Osteoblast (primary cell): ENCODE measurements at regions not wholly inside any gene's neighbourhood (a gene's known extent, or its start where the extent isn't known, plus 50 kb on each side); places are given as distances from the start of the nearest gene placed in this dataset.

Experiments used
- DNase-seq: peaks from one replicate; pipeline ENCODE4 v3.0.0; 2011; ENCODE audit warnings: low spot score, mixed read lengths; ENCODE audit not compliant: insufficient read length; ENCODE audit errors: missing footprints
- H2AFZ ChIP-seq: 2 replicates; pipeline ENCODE4 v1.6.0; 2011; ENCODE audit warnings: mild to moderate bottlenecking, low read length
- H3K27ac ChIP-seq: 2 replicates; pipeline ENCODE4 v1.5.1; 2011; ENCODE audit warnings: mild to moderate bottlenecking, low read depth, low read length, moderate library complexity
- H3K27me3 ChIP-seq: 2 replicates; pipeline ENCODE4 v1.6.0; 2012; ENCODE audit warnings: mild to moderate bottlenecking, control low read depth, inconsistent platforms, low read length, moderate library complexity; ENCODE audit not compliant: insufficient read depth
- H3K36me3 ChIP-seq: 2 replicates; pipeline ENCODE4 v1.5.1; 2011; ENCODE audit warnings: mild to moderate bottlenecking, low read length, control low read depth, moderate library complexity; ENCODE audit not compliant: insufficient read depth
- H3K4me1 ChIP-seq: 2 replicates; pipeline ENCODE4 v1.5.1; 2011; ENCODE audit warnings: mild to moderate bottlenecking, low read length, control low read depth, moderate library complexity; ENCODE audit not compliant: insufficient read depth
- H3K4me2 ChIP-seq: 2 replicates; pipeline ENCODE4 v1.6.0; 2011; ENCODE audit warnings: mild to moderate bottlenecking, low read length; ENCODE audit not compliant: insufficient read depth
- H3K4me3 ChIP-seq: fragments of 200-600 bp; sonication (generic); 3 replicates; pipeline ENCODE4 v1.5.1; 2012; ENCODE audit warnings: mild to moderate bottlenecking, low read length, inconsistent platforms; ENCODE audit not compliant: insufficient read depth
- H3K79me2 ChIP-seq: 2 replicates; pipeline ENCODE4 v1.6.0; 2012; ENCODE audit warnings: mild to moderate bottlenecking, low read length, control low read depth, inconsistent platforms; ENCODE audit not compliant: insufficient read depth
- H3K9me3 ChIP-seq: 2 replicates; pipeline ENCODE4 v1.5.1; 2011; ENCODE audit warnings: low read depth, low read length, control low read depth
- H4K20me1 ChIP-seq: 2 replicates; pipeline ENCODE4 v1.6.0; 2012; ENCODE audit warnings: mild to moderate bottlenecking, low read length, control low read depth; ENCODE audit not compliant: insufficient read depth
- TF ChIP-seq, protein P1 (sequence below): IDR thresholded peaks from 2 replicates; pipeline ENCODE4 v1.5.1; 2011; ENCODE audit warnings: mild to moderate bottlenecking, low read depth, low read length, moderate library complexity; ENCODE audit errors: extremely low read depth

GRCh38 chr4:17230727-17231126, 281.2 kb downstream of the QDPR start:
- Histone ChIP-seq H3K4me3 (no peak overlapping the region), H3K9me3 (no peaks in the 10 kb centered on the region), H2AFZ (no peak overlapping the region), H3K27ac (peak overlapping the region; percentile 2), H3K4me2 (no peak overlapping the region), H3K36me3 (no peaks in the 10 kb centered on the region), H3K4me1 (peaks cover 31% of the 10 kb centered on the region), H4K20me1 (no peaks in the 10 kb centered on the region), H3K27me3 (no peaks in the 10 kb centered on the region), H3K79me2 (no peaks in the 10 kb centered on the region)
- no peak for DNase-seq
- TF ChIP-seq, protein P1, sequence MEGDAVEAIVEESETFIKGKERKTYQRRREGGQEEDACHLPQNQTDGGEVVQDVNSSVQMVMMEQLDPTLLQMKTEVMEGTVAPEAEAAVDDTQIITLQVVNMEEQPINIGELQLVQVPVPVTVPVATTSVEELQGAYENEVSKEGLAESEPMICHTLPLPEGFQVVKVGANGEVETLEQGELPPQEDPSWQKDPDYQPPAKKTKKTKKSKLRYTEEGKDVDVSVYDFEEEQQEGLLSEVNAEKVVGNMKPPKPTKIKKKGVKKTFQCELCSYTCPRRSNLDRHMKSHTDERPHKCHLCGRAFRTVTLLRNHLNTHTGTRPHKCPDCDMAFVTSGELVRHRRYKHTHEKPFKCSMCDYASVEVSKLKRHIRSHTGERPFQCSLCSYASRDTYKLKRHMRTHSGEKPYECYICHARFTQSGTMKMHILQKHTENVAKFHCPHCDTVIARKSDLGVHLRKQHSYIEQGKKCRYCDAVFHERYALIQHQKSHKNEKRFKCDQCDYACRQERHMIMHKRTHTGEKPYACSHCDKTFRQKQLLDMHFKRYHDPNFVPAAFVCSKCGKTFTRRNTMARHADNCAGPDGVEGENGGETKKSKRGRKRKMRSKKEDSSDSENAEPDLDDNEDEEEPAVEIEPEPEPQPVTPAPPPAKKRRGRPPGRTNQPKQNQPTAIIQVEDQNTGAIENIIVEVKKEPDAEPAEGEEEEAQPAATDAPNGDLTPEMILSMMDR = no peak

GRCh38 chr4:17220816-17221215, 291.1 kb downstream of the QDPR start:
- DNase-seq = no peak
- no peaks in the 10 kb centered on the region for H3K9me3 ChIP-seq
- H4K20me1 ChIP-seq = no peaks in the 10 kb centered on the region
- TF ChIP-seq, protein P1 = no peak
- no peaks in the 10 kb centered on the region for H3K27me3 ChIP-seq
- H3K79me2 ChIP-seq = no peaks in the 10 kb centered on the region
- H3K4me1 ChIP-seq = no peaks in the 10 kb centered on the region
- no peak overlapping the region for H3K4me2 ChIP-seq
- H3K27ac ChIP-seq = no peak overlapping the region
- no peaks in the 10 kb centered on the region for H3K36me3 ChIP-seq
- H3K4me3 ChIP-seq = no peak overlapping the region
- no peak overlapping the region for H2AFZ ChIP-seq

- no peak for DNase-seq
- H3K36me3 ChIP-seq = no peaks in the 10 kb centered on the region
- no peaks in the 10 kb centered on the region for H4K20me1 ChIP-seq
- H3K9me3 ChIP-seq = no peaks in the 10 kb centered on the region
- no peaks in the 10 kb centered on the region for H3K27me3 ChIP-seq
- TF ChIP-seq, protein P1 = no peak
- H2AFZ ChIP-seq = no peak overlapping the region
- no peak overlapping the region for H3K27ac ChIP-seq
- no peak overlapping the region for H3K4me2 ChIP-seq
- no peak overlapping the region for H3K4me3 ChIP-seq
- no peaks in the 10 kb centered on the region for H3K79me2 ChIP-seq
- H3K4me1 ChIP-seq = no peaks in the 10 kb centered on the region
These were observed 293.1 kb downstream of the QDPR start for GRCh38 chr4:17218786-17219185.

GRCh38 chr4:17206829-17207801, 304.8 kb downstream of the QDPR start:
- no peaks in the 10 kb centered on the region for H3K36me3 ChIP-seq
- no peak for DNase-seq
- TF ChIP-seq, protein P1 = no peak
- H3K4me1 ChIP-seq = peaks cover 22% of the 10 kb centered on the region
- H3K27ac ChIP-seq = no peak overlapping the region
- H2AFZ ChIP-seq = no peak overlapping the region
- H3K9me3 ChIP-seq = peaks cover 2% of the 10 kb centered on the region
- H3K4me3 ChIP-seq = no peak overlapping the region
- H3K79me2 ChIP-seq = no peaks in the 10 kb centered on the region
- no peaks in the 10 kb centered on the region for H3K27me3 ChIP-seq
- H4K20me1 ChIP-seq = no peaks in the 10 kb centered on the region
- no peak overlapping the region for H3K4me2 ChIP-seq
